ENCODE measurements at regions not wholly inside any gene's neighbourhood (a gene's known extent, or its start where the extent isn't known, plus 50 kb on each side); places are given as distances from the start of the nearest gene placed in this dataset.

GRCh38 chr2:46815121-46815802 lies 100.3 kb downstream of the MCFD2 start:
- in situ Hi-C loops (cut with HindIII; ENCODE audit: low sequenced_read_pairs): no loop called here
- no peak for DNase-seq (ENCODE audit: low spot score)

GRCh38 chr2:46814160-46814961 lies 101.2 kb downstream of the MCFD2 start:
- in situ Hi-C loops (cut with HindIII; ENCODE audit: low sequenced_read_pairs): no loop called here
- no peak for DNase-seq (ENCODE audit: low spot score)

GRCh38 chr2:46813680-46814079 lies 101.9 kb downstream of the MCFD2 start:
- in situ Hi-C loops (cut with HindIII; ENCODE audit: low sequenced_read_pairs): no loop called here
- DNase-seq (ENCODE audit: low spot score): no peak

- DNase-seq (ENCODE audit: low spot score): peak; percentile 53
- in situ Hi-C loops (cut with HindIII; ENCODE audit: low sequenced_read_pairs): no loop called here
Observed at GRCh38 chr2:46813020-46813415, 102.6 kb downstream of the MCFD2 start.
